ENCODE measurements at regions not wholly inside any gene's neighbourhood (a gene's known extent, or its start where the extent isn't known, plus 50 kb on each side); places are given as distances from the start of the nearest gene placed in this dataset.

DNA sequence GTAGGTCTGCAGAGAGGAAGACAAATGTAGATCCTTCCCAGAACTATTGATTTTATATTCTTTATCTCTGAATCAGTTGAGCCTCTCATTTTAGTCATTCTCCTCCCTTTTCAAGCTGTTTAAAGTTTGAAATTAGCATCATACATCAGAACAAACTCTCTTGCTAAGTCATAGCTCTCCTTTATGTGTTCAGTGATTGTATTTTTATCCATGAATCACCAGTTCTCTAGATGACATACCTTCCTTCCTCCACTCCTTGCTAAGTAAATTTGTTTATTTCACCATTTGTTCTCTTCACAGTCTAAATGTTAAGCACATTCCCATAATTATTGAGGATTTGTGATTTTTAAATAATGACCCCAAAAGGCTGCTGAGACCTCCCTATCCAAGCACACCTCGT is 63.5 kb upstream of the RAPGEF4 start:
- no peaks in the 10 kb centered on the region for H3K27me3 Mint-ChIP-seq (ENCODE audit: low read depth)
- H3K36me3 Mint-ChIP-seq (ENCODE audit: low read depth) = peaks cover 2% of the 10 kb centered on the region
- no peaks in the 10 kb centered on the region for H3K4me1 Mint-ChIP-seq
- TF ChIP-seq, protein P1, sequence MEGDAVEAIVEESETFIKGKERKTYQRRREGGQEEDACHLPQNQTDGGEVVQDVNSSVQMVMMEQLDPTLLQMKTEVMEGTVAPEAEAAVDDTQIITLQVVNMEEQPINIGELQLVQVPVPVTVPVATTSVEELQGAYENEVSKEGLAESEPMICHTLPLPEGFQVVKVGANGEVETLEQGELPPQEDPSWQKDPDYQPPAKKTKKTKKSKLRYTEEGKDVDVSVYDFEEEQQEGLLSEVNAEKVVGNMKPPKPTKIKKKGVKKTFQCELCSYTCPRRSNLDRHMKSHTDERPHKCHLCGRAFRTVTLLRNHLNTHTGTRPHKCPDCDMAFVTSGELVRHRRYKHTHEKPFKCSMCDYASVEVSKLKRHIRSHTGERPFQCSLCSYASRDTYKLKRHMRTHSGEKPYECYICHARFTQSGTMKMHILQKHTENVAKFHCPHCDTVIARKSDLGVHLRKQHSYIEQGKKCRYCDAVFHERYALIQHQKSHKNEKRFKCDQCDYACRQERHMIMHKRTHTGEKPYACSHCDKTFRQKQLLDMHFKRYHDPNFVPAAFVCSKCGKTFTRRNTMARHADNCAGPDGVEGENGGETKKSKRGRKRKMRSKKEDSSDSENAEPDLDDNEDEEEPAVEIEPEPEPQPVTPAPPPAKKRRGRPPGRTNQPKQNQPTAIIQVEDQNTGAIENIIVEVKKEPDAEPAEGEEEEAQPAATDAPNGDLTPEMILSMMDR (conservative IDR thresholded peaks at IDR 0.05) = no peak
- no peak for DNase-seq (ENCODE audit: low read depth, low spot score)
- peaks cover 5% of the 10 kb centered on the region for H3K9me3 Mint-ChIP-seq
- H3K27ac Mint-ChIP-seq (ENCODE audit: unreplicated experiment) = no peak overlapping the region
- no peak overlapping the region for H3K4me3 Mint-ChIP-seq

DNA sequence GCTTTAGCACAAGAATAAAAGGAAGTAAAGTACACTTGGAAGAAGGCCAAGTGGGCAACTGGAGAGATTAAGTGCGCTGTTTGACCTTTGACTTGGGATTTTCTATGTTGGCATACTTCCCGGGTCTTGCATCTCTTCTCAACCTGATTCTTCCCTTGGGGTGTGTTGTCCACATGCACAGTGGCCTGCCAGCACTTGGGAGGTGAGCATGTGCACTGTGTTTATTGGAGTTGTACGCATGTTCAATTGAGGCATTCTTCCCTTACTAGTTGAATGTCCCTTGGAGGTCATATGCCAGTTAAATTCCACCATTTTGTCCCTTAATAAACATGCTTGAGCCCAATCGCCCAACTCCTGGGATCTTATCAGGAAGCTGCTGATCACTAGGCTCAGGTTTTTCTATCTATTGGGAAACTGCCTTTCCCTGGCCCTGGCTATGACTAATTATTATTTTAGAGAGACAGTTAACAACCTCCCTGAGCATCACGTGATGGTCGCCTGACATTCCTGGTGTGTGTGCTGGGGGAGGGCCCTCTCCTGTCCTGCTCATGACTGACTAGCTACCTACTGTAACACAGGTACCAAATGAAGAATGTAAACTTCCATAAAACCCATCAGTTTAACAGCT is 62.5 kb upstream of the RAPGEF4 start:
- H3K36me3 Mint-ChIP-seq (ENCODE audit: low read depth) = peaks cover 2% of the 10 kb centered on the region
- DNase-seq (ENCODE audit: low read depth, low spot score) = no peak

DNA sequence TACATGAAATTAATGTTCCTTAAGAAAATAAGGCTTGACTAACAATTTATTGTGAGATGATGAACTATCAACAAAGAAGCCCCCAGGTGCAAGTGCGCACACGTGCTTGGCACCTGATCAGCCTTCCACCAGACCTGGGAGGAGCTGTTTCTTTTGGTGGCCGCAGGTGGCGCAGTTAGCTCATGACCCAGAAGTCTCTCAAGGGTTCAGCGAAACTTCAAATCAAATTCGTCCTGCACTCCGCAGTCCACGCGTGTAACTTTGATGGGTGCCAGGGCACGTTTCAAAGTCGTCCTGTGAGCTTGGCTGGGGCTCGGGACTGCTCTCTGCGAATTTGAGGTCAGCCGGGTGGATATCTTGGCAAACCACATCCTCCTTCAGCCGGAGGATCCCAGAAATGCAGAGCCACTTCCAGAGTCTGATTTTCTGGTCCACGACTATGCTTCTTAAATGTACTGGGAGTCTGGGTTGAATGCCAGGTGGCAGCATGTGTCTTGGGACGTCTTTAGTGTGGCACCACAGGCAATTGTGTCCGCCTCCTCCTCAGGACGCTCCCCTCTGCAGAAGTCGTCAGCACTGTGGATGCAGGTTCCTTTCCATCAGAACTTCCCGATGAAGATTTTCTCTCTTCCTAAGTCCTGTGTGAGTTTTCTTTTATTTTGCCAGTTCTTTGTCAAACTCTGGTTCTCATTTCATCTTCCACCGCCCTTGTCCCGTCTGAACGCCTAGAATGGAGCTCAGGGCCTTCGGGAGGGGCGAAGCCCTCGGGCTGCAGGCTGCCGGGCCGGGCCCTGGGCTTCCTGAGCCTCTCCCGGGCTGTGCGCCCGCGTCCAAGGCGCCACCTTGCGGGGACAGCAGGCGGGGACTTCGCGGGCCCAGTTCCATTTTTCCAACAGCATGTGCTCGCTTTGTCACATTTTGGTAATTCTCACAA is 61.3 kb upstream of the RAPGEF4 start:
- H3K9me3 Mint-ChIP-seq = peaks cover 5% of the 10 kb centered on the region

More for the DNA sequence above, 62.5 kb upstream of the RAPGEF4 start:
- Mint-ChIP-seq H3K4me3 (no peak overlapping the region), H3K4me1 (no peaks in the 10 kb centered on the region), H3K27me3 (ENCODE audit: low read depth) (no peaks in the 10 kb centered on the region), H3K9me3 (peaks cover 5% of the 10 kb centered on the region), H3K27ac (ENCODE audit: unreplicated experiment) (no peak overlapping the region)
- TF ChIP-seq, protein P1 (conservative IDR thresholded peaks at IDR 0.05) = no peak

DNA sequence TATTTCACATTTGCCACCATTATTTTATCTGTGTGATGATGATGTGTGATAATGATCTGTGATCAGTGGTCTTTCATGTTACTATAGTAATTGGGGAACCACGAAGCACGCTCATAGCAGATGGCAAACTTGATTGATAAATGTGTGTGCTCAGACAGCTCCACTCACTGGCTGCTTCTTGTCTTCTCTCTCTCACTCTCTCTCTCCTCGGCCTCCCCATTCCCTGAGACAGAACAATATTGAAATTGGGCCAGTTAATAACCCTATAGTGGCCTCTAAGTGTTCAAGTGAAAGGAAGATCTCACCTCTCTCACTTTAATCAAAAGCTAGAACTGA is 60.7 kb upstream of the RAPGEF4 start:
- H3K36me3 Mint-ChIP-seq (ENCODE audit: low read depth) = peaks cover 2% of the 10 kb centered on the region
- H3K4me1 Mint-ChIP-seq = no peaks in the 10 kb centered on the region
- no peak overlapping the region for H3K4me3 Mint-ChIP-seq
- no peaks in the 10 kb centered on the region for H3K27me3 Mint-ChIP-seq (ENCODE audit: low read depth)
- no peak overlapping the region for H3K27ac Mint-ChIP-seq (ENCODE audit: unreplicated experiment)
- peaks cover 5% of the 10 kb centered on the region for H3K9me3 Mint-ChIP-seq
- TF ChIP-seq, protein P1 (conservative IDR thresholded peaks at IDR 0.05) = no peak
- DNase-seq (ENCODE audit: low read depth, low spot score) = no peak

More for the DNA sequence above, 61.3 kb upstream of the RAPGEF4 start:
- Mint-ChIP-seq H3K27me3 (ENCODE audit: low read depth) (no peaks in the 10 kb centered on the region), H3K36me3 (ENCODE audit: low read depth) (peaks cover 2% of the 10 kb centered on the region), H3K4me1 (no peaks in the 10 kb centered on the region), H3K27ac (ENCODE audit: unreplicated experiment) (no peak overlapping the region), H3K4me3 (no peak overlapping the region)
- DNase-seq (ENCODE audit: low read depth, low spot score) = peak; percentile 58
- TF ChIP-seq, protein P1 (conservative IDR thresholded peaks at IDR 0.05) = peak; percentile 72

DNA sequence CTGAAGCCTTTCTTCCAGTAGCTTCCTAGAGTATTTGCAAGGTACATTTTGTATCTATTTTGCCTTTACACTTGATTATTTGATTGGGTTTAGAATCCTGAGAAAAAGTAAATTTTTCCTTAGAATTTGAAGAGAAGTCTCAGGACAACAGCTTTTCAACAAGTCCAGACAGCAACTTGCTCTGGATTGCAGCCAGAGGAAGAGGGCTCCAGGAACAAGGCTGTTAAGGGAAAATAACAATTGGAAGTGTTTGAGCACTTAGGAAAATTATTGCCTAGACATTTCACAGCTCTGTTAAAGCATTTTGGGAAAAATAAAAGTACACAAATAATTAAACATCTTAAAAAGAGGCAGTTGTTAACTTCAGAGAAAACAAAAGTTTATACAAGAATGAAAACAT is 58.3 kb upstream of the RAPGEF4 start:
- Mint-ChIP-seq H3K4me3 (no peak overlapping the region), H3K36me3 (ENCODE audit: low read depth) (peaks cover 3% of the 10 kb centered on the region), H3K27ac (ENCODE audit: unreplicated experiment) (no peak overlapping the region), H3K4me1 (no peaks in the 10 kb centered on the region), H3K9me3 (peaks cover 10% of the 10 kb centered on the region), H3K27me3 (ENCODE audit: low read depth) (no peaks in the 10 kb centered on the region)
- TF ChIP-seq, protein P1 (conservative IDR thresholded peaks at IDR 0.05) = no peak
- DNase-seq (ENCODE audit: low read depth, low spot score) = no peak

Measured in neural crest cell (in vitro differentiated cells).